ENCODE measurements at regions not wholly inside any gene's neighbourhood (a gene's known extent, or its start where the extent isn't known, plus 50 kb on each side); places are given as distances from the start of the nearest gene placed in this dataset.

DNA sequence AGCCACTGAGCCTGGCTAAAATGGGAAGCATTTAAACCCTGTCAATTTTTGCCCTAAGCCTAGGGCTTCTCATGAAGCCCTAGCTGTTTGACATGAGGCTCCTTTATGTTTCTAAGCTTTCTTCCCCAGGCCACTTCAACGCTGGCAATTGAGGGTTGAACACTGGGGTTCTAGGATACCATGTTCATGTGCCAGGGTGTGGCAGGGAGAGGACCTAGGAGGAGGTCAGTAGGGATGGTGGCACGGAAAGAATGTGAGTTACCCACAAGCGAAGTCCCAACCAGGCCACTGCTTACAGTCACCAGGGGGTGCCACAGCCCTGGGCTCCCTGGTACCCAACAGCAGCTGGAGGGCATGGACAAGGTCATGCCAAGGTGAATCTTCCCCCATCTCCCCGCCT lies 90.8 kb upstream of the AJAP1 start:
- TF ChIP-seq POLR2A (IDR thresholded peaks at IDR 0.05) = no peak
- TF ChIP-seq, protein P1, sequence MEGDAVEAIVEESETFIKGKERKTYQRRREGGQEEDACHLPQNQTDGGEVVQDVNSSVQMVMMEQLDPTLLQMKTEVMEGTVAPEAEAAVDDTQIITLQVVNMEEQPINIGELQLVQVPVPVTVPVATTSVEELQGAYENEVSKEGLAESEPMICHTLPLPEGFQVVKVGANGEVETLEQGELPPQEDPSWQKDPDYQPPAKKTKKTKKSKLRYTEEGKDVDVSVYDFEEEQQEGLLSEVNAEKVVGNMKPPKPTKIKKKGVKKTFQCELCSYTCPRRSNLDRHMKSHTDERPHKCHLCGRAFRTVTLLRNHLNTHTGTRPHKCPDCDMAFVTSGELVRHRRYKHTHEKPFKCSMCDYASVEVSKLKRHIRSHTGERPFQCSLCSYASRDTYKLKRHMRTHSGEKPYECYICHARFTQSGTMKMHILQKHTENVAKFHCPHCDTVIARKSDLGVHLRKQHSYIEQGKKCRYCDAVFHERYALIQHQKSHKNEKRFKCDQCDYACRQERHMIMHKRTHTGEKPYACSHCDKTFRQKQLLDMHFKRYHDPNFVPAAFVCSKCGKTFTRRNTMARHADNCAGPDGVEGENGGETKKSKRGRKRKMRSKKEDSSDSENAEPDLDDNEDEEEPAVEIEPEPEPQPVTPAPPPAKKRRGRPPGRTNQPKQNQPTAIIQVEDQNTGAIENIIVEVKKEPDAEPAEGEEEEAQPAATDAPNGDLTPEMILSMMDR (IDR thresholded peaks at IDR 0.05) = no peak

All from thyroid gland (tissue), 4 donors.